Lower lobe of right lung (tissue), 2 donors: ENCODE measurements at regions not wholly inside any gene's neighbourhood (a gene's known extent, or its start where the extent isn't known, plus 50 kb on each side); places are given as distances from the start of the nearest gene placed in this dataset.

Source experiments
- ATAC-seq, 2 donors: fragments of 200-7000 bp; cut with Tn5 transposase; one replicate each; pipeline ENCODE4 v1.9.1; 2020 to 2022; ENCODE audit warnings: mild to moderate bottlenecking in 2 of 2, moderate library complexity in 2 of 2
- DNase-seq: peaks from one replicate; pipeline ENCODE4 v3.0.0-alpha.2; 2020
- H3K27ac ChIP-seq: fragments of 200-600 bp; one replicate; pipeline ENCODE4 v1.8.0; 2022
- H3K27me3 ChIP-seq: fragments of 200-600 bp; one replicate; pipeline ENCODE4 v1.8.0; 2022; ENCODE audit warnings: low read depth
- H3K36me3 ChIP-seq: fragments of 200-600 bp; one replicate; pipeline ENCODE4 v1.8.0; 2022; ENCODE audit warnings: mild to moderate bottlenecking
- H3K4me1 ChIP-seq: fragments of 200-600 bp; one replicate; pipeline ENCODE4 v1.8.0; 2022
- H3K4me3 ChIP-seq: fragments of 200-600 bp; one replicate; pipeline ENCODE4 v1.8.0; 2022; ENCODE audit warnings: mild to moderate bottlenecking
- H3K9me3 ChIP-seq: fragments of 200-600 bp; one replicate; pipeline ENCODE4 v1.8.0; 2022
- intact Hi-C: fragments of 100-400 bp; cut with DNase I; formaldehyde crosslinking; loops from one replicate; pipeline ENCODE4 v1.11.0; 2022
- TF ChIP-seq, protein P1 (sequence below): fragments of 200-600 bp; IDR thresholded peaks from one replicate; pipeline ENCODE4 v1.8.0; 2022; ENCODE audit warnings: antibody characterized with exemption, mild to moderate bottlenecking
- donor health status: DM: no; HTN: yes; CAD: no; lungs with severe emphysema.

DNA sequence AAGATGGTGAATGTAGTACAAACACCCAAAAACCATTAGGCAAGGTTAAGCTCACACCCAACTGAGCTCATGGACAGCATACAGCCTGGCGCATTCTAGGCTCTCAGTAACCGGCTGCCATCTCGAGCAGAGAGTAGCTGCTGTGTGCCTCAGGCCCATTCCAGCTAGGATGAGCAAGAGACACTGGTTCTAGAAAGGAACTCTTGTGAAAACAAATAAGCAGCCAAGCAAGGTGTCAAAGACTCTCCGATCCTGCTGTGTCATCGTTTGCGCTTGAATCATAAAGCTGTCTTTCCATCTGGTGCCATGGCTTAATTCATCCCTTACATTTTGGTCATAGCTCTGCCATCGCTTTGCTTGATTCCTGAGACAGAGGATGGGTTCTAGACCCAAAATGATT, 135.4 kb upstream of the MSX2 start:
- Histone ChIP-seq H3K27me3 (peaks cover 4% of the 10 kb centered on the region), H3K4me1 (no peaks in the 10 kb centered on the region), H3K27ac (no peak overlapping the region), H3K4me3 (no peak overlapping the region), H3K36me3 (no peaks in the 10 kb centered on the region), H3K9me3 (no peaks in the 10 kb centered on the region)
- intact Hi-C loops: no loop called here
- ATAC-seq (no peak), DNase-seq (no peak)
- TF ChIP-seq, protein P1, sequence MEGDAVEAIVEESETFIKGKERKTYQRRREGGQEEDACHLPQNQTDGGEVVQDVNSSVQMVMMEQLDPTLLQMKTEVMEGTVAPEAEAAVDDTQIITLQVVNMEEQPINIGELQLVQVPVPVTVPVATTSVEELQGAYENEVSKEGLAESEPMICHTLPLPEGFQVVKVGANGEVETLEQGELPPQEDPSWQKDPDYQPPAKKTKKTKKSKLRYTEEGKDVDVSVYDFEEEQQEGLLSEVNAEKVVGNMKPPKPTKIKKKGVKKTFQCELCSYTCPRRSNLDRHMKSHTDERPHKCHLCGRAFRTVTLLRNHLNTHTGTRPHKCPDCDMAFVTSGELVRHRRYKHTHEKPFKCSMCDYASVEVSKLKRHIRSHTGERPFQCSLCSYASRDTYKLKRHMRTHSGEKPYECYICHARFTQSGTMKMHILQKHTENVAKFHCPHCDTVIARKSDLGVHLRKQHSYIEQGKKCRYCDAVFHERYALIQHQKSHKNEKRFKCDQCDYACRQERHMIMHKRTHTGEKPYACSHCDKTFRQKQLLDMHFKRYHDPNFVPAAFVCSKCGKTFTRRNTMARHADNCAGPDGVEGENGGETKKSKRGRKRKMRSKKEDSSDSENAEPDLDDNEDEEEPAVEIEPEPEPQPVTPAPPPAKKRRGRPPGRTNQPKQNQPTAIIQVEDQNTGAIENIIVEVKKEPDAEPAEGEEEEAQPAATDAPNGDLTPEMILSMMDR: no peak

DNA sequence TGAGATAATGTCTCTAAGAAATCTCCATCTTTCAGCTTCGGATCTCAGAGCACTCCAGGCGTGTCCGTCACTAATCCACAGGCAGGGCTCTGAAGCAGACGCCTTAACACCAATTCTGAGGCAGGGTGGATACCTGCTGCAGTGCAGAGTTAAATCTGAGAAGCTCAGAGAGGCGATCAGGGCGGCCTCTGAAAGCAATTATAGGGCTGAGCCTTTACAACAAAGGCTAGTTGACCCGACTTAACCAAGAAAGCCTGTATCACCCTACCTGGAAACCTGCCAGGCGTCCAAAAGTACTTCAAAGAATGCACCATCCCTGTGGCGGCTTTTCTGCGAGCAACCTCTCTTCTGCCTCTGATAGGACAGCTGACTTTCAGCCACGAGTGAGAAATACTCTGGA, 134.8 kb upstream of the MSX2 start:
- H3K4me1 ChIP-seq: no peaks in the 10 kb centered on the region
- no peaks in the 10 kb centered on the region for H3K9me3 ChIP-seq
- peaks cover 4% of the 10 kb centered on the region for H3K27me3 ChIP-seq
- no peak overlapping the region for H3K4me3 ChIP-seq
- no peaks in the 10 kb centered on the region for H3K36me3 ChIP-seq
- DNase-seq (no peak), ATAC-seq (no peak)
- TF ChIP-seq, protein P1: no peak
- no peak overlapping the region for H3K27ac ChIP-seq
- intact Hi-C loops: no loop called here

DNA sequence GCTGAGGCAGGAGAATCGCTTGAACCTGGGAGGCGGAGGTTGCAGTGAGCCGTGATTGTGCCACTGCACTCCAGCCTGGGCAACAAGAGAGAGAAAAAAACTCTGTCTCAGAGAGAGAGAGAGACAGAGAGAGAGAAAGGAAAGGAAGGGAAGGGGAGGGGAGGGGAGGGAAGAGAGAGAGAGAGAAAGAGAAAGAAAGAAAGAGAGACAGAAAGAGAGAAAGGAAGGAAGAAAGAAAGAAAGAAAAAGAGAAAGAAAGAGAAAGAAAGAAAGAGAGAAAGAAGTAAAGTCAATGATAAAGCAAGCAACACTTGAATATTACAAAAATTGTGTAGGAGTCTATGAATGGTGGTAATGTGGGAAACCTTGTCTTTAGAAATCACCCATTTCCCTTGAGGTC, 133.6 kb upstream of the MSX2 start:
- peaks cover 4% of the 10 kb centered on the region for H3K27me3 ChIP-seq
- ATAC-seq: no peak
- no peaks in the 10 kb centered on the region for H3K36me3 ChIP-seq
- H3K4me3 ChIP-seq: no peak overlapping the region
- no peak overlapping the region for H3K27ac ChIP-seq
- no peak for DNase-seq
- intact Hi-C loops: no loop called here
- TF ChIP-seq, protein P1: no peak
- H3K9me3 ChIP-seq: no peaks in the 10 kb centered on the region
- H3K4me1 ChIP-seq: no peaks in the 10 kb centered on the region

DNA sequence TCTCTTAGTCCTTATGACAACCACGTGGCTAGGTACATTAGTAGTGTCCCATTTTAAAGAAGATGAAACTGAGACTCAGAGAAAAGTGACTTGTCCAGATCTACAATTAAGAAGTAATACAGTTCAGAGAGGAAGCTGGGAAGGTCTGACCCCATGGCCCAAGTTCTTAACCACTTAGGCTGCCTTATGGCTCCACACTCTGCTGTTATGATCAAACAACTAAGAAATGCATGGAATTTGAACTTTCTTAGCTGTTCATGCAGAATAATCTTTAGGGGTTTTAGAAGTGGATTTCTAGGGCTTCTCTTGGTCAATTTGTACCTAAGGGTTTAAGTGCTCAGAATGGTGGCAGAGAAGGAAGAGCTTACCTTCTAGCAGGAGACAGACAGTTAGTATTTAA, 128.0 kb upstream of the MSX2 start:
- Histone ChIP-seq H3K36me3 (no peaks in the 10 kb centered on the region), H3K27ac (no peak overlapping the region), H3K4me1 (peaks cover 7% of the 10 kb centered on the region), H3K9me3 (no peaks in the 10 kb centered on the region), H3K27me3 (peaks cover 8% of the 10 kb centered on the region), H3K4me3 (no peak overlapping the region)
- DNase-seq (no peak), ATAC-seq (peak; percentile 44 to 75)
- TF ChIP-seq, protein P1: no peak
- intact Hi-C loops: no loop called here

DNA sequence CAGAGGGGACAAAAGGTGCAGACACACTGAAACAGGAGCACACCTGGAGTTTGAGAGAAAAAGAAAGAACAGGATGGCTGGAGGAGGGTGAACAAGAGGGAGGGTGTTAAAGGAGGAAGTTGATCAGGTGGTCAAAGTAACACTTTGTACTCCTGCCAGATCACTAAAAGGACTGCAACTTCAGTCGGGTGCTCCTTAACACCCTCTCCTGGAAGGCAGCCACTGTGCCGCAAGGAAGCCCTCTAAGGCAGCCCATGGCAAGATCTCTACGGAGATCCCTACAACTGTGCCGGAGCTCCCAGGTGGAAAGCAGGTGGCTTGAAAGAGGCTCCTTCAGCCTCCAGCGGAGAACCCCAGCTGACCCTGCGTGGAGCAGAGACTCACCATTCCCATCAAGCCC, 124.4 kb upstream of the MSX2 start:
- intact Hi-C loops: no loop called here
- H3K4me1 ChIP-seq: peaks cover 7% of the 10 kb centered on the region
- H3K9me3 ChIP-seq: no peaks in the 10 kb centered on the region
- no peaks in the 10 kb centered on the region for H3K36me3 ChIP-seq
- H3K4me3 ChIP-seq: no peak overlapping the region
- no peak for DNase-seq
- H3K27me3 ChIP-seq: peaks cover 8% of the 10 kb centered on the region
- H3K27ac ChIP-seq: no peak overlapping the region
- peak; percentile 57 to 65 for ATAC-seq
- TF ChIP-seq, protein P1: no peak

DNA sequence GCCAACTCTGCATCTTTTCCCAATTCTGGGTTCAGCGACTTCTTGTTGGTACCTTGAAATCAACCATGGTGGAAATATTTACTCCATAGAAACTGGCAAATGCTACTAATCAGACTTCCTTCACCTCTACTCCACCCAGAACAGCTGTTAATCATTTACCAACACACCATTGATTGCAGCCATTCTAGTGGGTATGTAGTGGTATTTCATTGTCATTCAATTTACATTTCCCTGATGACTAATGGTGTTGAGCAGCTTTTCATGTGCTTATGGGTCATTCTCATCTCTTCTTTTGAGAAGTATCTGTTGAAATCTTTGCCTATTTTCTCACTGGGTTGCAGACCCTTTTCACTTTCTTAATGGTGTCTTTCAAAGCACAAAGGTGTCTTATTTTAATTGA, 122.4 kb upstream of the MSX2 start:
- Histone ChIP-seq H3K27me3 (peaks cover 8% of the 10 kb centered on the region), H3K4me3 (no peak overlapping the region), H3K27ac (no peak overlapping the region), H3K4me1 (peaks cover 7% of the 10 kb centered on the region), H3K36me3 (no peaks in the 10 kb centered on the region), H3K9me3 (no peaks in the 10 kb centered on the region)
- TF ChIP-seq, protein P1: no peak
- ATAC-seq: peak; percentile 23 to 41
- intact Hi-C loops: no loop called here
- DNase-seq: no peak
